ENCODE measurements at regions not wholly inside any gene's neighbourhood (a gene's known extent, or its start where the extent isn't known, plus 50 kb on each side); places are given as distances from the start of the nearest gene placed in this dataset.
A peak's percentile ranks its signal among the peaks of the same experiment; 100 is the strongest.

- no peak overlapping the region for H3K27ac ChIP-seq
- no peak for DNase-seq (ENCODE audit: low spot score)
- no peaks in the 10 kb centered on the region for H3K79me2 ChIP-seq
- 99% methylated on average over 3 of the region's 3 CpGs for WGBS (ENCODE audit: low lambda C conversion rate, missing lambda C conversion rate)
- no peak overlapping the region for H3K4me2 ChIP-seq
- H3K36me3 ChIP-seq (replicated peaks; ENCODE audit: insufficient read depth, low read depth), result no peaks in the 10 kb centered on the region
- H3K4me1 ChIP-seq (ENCODE audit: insufficient read depth), result no peaks in the 10 kb centered on the region
- no peaks in the 10 kb centered on the region for H3K27me3 ChIP-seq
- TF ChIP-seq CTCF (IDR thresholded peaks at IDR 0.05; ENCODE audit: poor library complexity) (no peak), EZH2 (IDR thresholded peaks at IDR 0.05; ENCODE audit: borderline replicate concordance) (no peak), EZH2phosphoT487 (IDR thresholded peaks at IDR 0.05; ENCODE audit: low read depth, severe bottlenecking, unreplicated experiment) (no peak)
- H4K20me1 ChIP-seq (ENCODE audit: insufficient read depth, poor library complexity, severe bottlenecking), result no peaks in the 10 kb centered on the region
- H3K4me3 ChIP-seq, result no peak overlapping the region
- H3K9me2 ChIP-seq (replicated peaks; ENCODE audit: insufficient read depth), result no peaks in the 10 kb centered on the region
- no peak overlapping the region for H2AFZ ChIP-seq
- no peaks in the 10 kb centered on the region for H3K9me3 ChIP-seq (ENCODE audit: low read depth)
Observed at GRCh38 chr2:152929628-152930027, 211.2 kb downstream of the ARL6IP6 start.

DNA sequence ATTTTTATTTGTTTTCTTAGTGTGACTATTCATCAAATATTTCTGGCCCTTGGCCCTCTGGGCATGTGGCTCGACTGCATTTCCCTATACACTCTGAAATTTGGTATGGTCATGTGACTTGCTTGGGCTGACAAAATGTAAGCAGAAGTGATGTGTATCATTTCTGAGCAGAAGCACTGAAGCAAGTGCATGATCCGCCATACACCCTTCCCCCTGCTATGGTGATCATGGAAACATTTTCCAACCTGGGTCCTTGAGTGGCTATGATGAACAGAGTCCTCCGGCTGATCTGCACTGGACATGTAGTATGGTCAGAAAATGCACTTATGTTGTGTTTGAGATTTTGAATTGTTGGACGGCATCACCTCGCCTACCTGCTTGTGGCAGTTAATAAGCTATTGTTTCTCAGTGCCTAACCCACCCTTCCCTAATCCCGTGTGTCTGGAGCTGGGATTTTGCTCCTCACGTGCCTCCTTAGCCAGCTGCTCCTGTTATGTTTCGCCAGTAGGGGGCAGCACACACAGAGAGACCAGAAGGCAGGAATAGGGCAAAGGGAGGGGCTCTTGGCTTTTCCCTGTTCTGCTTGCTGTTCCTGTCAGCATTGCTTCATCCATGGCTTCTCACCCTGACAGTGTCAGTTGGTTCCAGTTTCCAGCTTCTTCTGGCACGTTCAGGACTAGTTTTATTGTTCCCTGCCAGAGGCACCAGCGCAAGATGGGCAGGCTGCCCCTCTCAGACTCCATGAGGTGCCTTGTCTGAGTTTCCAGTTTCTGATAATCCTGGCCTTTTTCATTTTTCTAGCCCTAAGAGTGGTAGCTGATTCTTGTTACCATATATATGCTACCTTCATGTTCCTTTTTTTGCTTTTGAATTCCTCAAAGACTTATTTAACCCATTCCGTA lies 207.4 kb downstream of the ARL6IP6 start:
- H4K20me1 ChIP-seq (ENCODE audit: insufficient read depth, poor library complexity, severe bottlenecking), result no peaks in the 10 kb centered on the region
- WGBS (ENCODE audit: low lambda C conversion rate, missing lambda C conversion rate), result 41% methylated on average over 11 of the region's 11 CpGs
- no peaks in the 10 kb centered on the region for H3K4me1 ChIP-seq (ENCODE audit: insufficient read depth)
- H3K9me3 ChIP-seq (ENCODE audit: low read depth), result no peaks in the 10 kb centered on the region
- no peaks in the 10 kb centered on the region for H3K27me3 ChIP-seq
- peak; percentile 81 for DNase-seq (ENCODE audit: low spot score)
- no peaks in the 10 kb centered on the region for H3K79me2 ChIP-seq
- no peak overlapping the region for H2AFZ ChIP-seq
- no peak overlapping the region for H3K4me2 ChIP-seq
- TF ChIP-seq EZH2 (IDR thresholded peaks at IDR 0.05; ENCODE audit: borderline replicate concordance), result no peak
- TF ChIP-seq CTCF (IDR thresholded peaks at IDR 0.05; ENCODE audit: poor library complexity), result peak; percentile 69
- no peak overlapping the region for H3K27ac ChIP-seq
- H3K36me3 ChIP-seq (replicated peaks; ENCODE audit: insufficient read depth, low read depth), result no peaks in the 10 kb centered on the region
- H3K9me2 ChIP-seq (replicated peaks; ENCODE audit: insufficient read depth), result no peaks in the 10 kb centered on the region
- no peak overlapping the region for H3K4me3 ChIP-seq

GRCh38 chr2:152924722-152925121 lies 206.3 kb downstream of the ARL6IP6 start:
- no peaks in the 10 kb centered on the region for H3K4me1 ChIP-seq (ENCODE audit: insufficient read depth)
- H3K79me2 ChIP-seq, result no peaks in the 10 kb centered on the region
- H3K27ac ChIP-seq, result no peak overlapping the region
- H3K9me3 ChIP-seq (ENCODE audit: low read depth), result no peaks in the 10 kb centered on the region
- H3K4me2 ChIP-seq, result no peak overlapping the region
- TF ChIP-seq CTCF (IDR thresholded peaks at IDR 0.05; ENCODE audit: poor library complexity) (no peak), EZH2phosphoT487 (IDR thresholded peaks at IDR 0.05; ENCODE audit: low read depth, severe bottlenecking, unreplicated experiment) (no peak), EZH2 (IDR thresholded peaks at IDR 0.05; ENCODE audit: borderline replicate concordance) (no peak)
- DNase-seq (ENCODE audit: low spot score), result no peak
- WGBS (ENCODE audit: low lambda C conversion rate, missing lambda C conversion rate), result 86% methylated on average over 3 of the region's 3 CpGs
- no peak overlapping the region for H2AFZ ChIP-seq
- no peaks in the 10 kb centered on the region for H4K20me1 ChIP-seq (ENCODE audit: insufficient read depth, poor library complexity, severe bottlenecking)
- H3K36me3 ChIP-seq (replicated peaks; ENCODE audit: insufficient read depth, low read depth), result no peaks in the 10 kb centered on the region
- H3K4me3 ChIP-seq, result no peak overlapping the region
- H3K27me3 ChIP-seq, result no peaks in the 10 kb centered on the region
- no peaks in the 10 kb centered on the region for H3K9me2 ChIP-seq (replicated peaks; ENCODE audit: insufficient read depth)
